ENCODE measurements at regions not wholly inside any gene's neighbourhood (a gene's known extent, or its start where the extent isn't known, plus 50 kb on each side); places are given as distances from the start of the nearest gene placed in this dataset.
A peak's percentile ranks its signal among the peaks of the same experiment; 100 is the strongest.

- no peak for DNase-seq (ENCODE audit: low spot score in 2 of 2)
- no peak for FAIRE-seq
Observed at GRCh38 chr18:73879328-73879727, 268.3 kb downstream of the FBXO15 start.

- no peak for DNase-seq (ENCODE audit: low spot score in 2 of 2)
- no peak for FAIRE-seq
Observed at GRCh38 chr18:73869182-73869581, 278.5 kb downstream of the FBXO15 start.

GRCh38 chr18:73861771-73862170 is 285.9 kb downstream of the FBXO15 start:
- no peak for DNase-seq (ENCODE audit: low spot score in 2 of 2)
- no peak for FAIRE-seq

- FAIRE-seq (no peak), DNase-seq (ENCODE audit: low spot score in 2 of 2) (no peak)
Observed at GRCh38 chr18:73859837-73860397, 287.7 kb downstream of the FBXO15 start.

- no peak for FAIRE-seq
- no peak for DNase-seq (ENCODE audit: low spot score in 2 of 2)
Observed at GRCh38 chr18:73852789-73853549, 294.7 kb downstream of the FBXO15 start.

GRCh38 chr18:73850782-73851181 is 296.9 kb downstream of the FBXO15 start:
- DNase-seq (ENCODE audit: low spot score in 2 of 2): no peak
- FAIRE-seq: no peak

- DNase-seq (ENCODE audit: low spot score in 2 of 2): no peak
- no peak for FAIRE-seq
Observed at GRCh38 chr18:73848656-73849055, 299.0 kb downstream of the FBXO15 start.

- DNase-seq (ENCODE audit: low spot score in 2 of 2): no peak
- FAIRE-seq: no peak
Observed at GRCh38 chr18:73843455-73843854, 304.2 kb downstream of the FBXO15 start.

GRCh38 chr18:73842795-73843394 is 304.7 kb downstream of the FBXO15 start:
- DNase-seq (ENCODE audit: low spot score in 2 of 2) (peak in 1 of 2 donors; percentile 31), FAIRE-seq (peak; percentile 70)

- DNase-seq (ENCODE audit: low spot score in 2 of 2): no peak
- FAIRE-seq: no peak
Observed at GRCh38 chr18:73841661-73842060, 306.0 kb downstream of the FBXO15 start.

- DNase-seq (ENCODE audit: low spot score in 2 of 2): no peak
- FAIRE-seq: no peak
Observed at GRCh38 chr18:73840319-73840945, 307.2 kb downstream of the FBXO15 start.

- DNase-seq (ENCODE audit: low spot score in 2 of 2) (no peak), FAIRE-seq (no peak)
Observed at GRCh38 chr18:73839441-73839840, 308.2 kb downstream of the FBXO15 start.

GRCh38 chr18:73838107-73838506 is 309.5 kb downstream of the FBXO15 start:
- FAIRE-seq (no peak), DNase-seq (ENCODE audit: low spot score in 2 of 2) (no peak)

- DNase-seq (ENCODE audit: low spot score in 2 of 2) (no peak), FAIRE-seq (no peak)
Observed at GRCh38 chr18:73835656-73836364, 311.8 kb downstream of the FBXO15 start.

- FAIRE-seq (no peak), DNase-seq (ENCODE audit: low spot score in 2 of 2) (no peak)
Observed at GRCh38 chr18:73835039-73835438, 312.6 kb downstream of the FBXO15 start.

GRCh38 chr18:73831688-73832087 is 315.9 kb downstream of the FBXO15 start:
- FAIRE-seq: no peak
- no peak for DNase-seq (ENCODE audit: low spot score in 2 of 2)

GRCh38 chr18:73829146-73829545 is 318.5 kb downstream of the FBXO15 start:
- FAIRE-seq (no peak), DNase-seq (ENCODE audit: low spot score in 2 of 2) (no peak)

GRCh38 chr18:73827801-73828200 is 319.8 kb downstream of the FBXO15 start:
- FAIRE-seq: no peak
- no peak for DNase-seq (ENCODE audit: low spot score in 2 of 2)

GRCh38 chr18:73826098-73826497 is 321.5 kb downstream of the FBXO15 start:
- FAIRE-seq (no peak), DNase-seq (ENCODE audit: low spot score in 2 of 2) (no peak)

- DNase-seq (ENCODE audit: low spot score in 2 of 2) (no peak), FAIRE-seq (no peak)
Observed at GRCh38 chr18:73824671-73825070, 323.0 kb downstream of the FBXO15 start.

GRCh38 chr18:73812423-73812822 is 335.2 kb downstream of the FBXO15 start:
- no peak for DNase-seq (ENCODE audit: low spot score in 2 of 2)
- FAIRE-seq: no peak
